Endodermal cell (in vitro differentiated cells): ENCODE measurements at regions not wholly inside any gene's neighbourhood (a gene's known extent, or its start where the extent isn't known, plus 50 kb on each side); places are given as distances from the start of the nearest gene placed in this dataset.
A peak's percentile ranks its signal among the peaks of the same experiment; 100 is the strongest.
"Not testable (repeated sequence)": the region's sequence is repeated elsewhere in the genome, so short reads cannot be mapped to it uniquely, and the experiment has no call there.

Experiments
- DNase-seq: peaks from one replicate; pipeline ENCODE4 v3.0.0-alpha.2; 2017
- H3K27ac ChIP-seq: 2 replicates; pipeline ENCODE4 v1.5.1; 2013; ENCODE audit warnings: mild to moderate bottlenecking, low read depth, low read length, moderate library complexity
- H3K27me3 ChIP-seq: 2 replicates; pipeline ENCODE4 v1.6.1; 2013; ENCODE audit warnings: mild to moderate bottlenecking, low read length, moderate library complexity; ENCODE audit not compliant: insufficient read depth, control insufficient read depth, poor library complexity, severe bottlenecking
- H3K36me3 ChIP-seq: 2 replicates; pipeline ENCODE4 v1.7.0; 2013; ENCODE audit warnings: mild to moderate bottlenecking, low read length, moderate library complexity; ENCODE audit not compliant: control insufficient read depth, insufficient read depth
- H3K4me1 ChIP-seq: one replicate; pipeline ENCODE4 v1.7.0; 2013; ENCODE audit warnings: low read length; ENCODE audit not compliant: control insufficient read depth, insufficient read depth
- H3K4me3 ChIP-seq: 2 replicates; pipeline ENCODE4 v1.5.1; 2013; ENCODE audit warnings: mild to moderate bottlenecking, low read length, moderate library complexity
- H3K9ac ChIP-seq: 2 replicates; pipeline ENCODE4 v1.6.1; 2013; ENCODE audit warnings: mild to moderate bottlenecking, low read length, moderate library complexity; ENCODE audit not compliant: poor library complexity, severe bottlenecking; ENCODE audit errors: extremely low read depth
- H3K9me3 ChIP-seq: 2 replicates; pipeline ENCODE4 v1.6.1; 2013; ENCODE audit warnings: mild to moderate bottlenecking, low read length, moderate library complexity; ENCODE audit not compliant: control insufficient read depth
- H3K27ac Mint-ChIP-seq: 2 replicates; pipeline ENCODE4 v1.8.0; 2020; ENCODE audit warnings: mixed read lengths
- H3K27me3 Mint-ChIP-seq: 2 replicates; pipeline ENCODE4 v1.8.0; 2021; ENCODE audit warnings: mild to moderate bottlenecking, mixed read lengths; ENCODE audit not compliant: insufficient read depth
- H3K36me3 Mint-ChIP-seq: 2 replicates; pipeline ENCODE4 v1.8.0; 2020; ENCODE audit warnings: low read depth, mixed read lengths
- H3K4me1 Mint-ChIP-seq: 2 replicates; pipeline ENCODE4 v1.8.0; 2020; ENCODE audit warnings: mixed read lengths
- H3K4me3 Mint-ChIP-seq: 2 replicates; pipeline ENCODE4 v1.8.0; 2020; ENCODE audit warnings: mild to moderate bottlenecking, moderate library complexity, mixed read lengths
- H3K9me3 Mint-ChIP-seq: 2 replicates; pipeline ENCODE4 v1.8.0; 2020; ENCODE audit warnings: mild to moderate bottlenecking, mixed read lengths
- WGBS, 2 experiments: methylation state at CpG; one replicate each; pipeline versions ENCODE4 v1.1.5 to v1.1.7; 2013; ENCODE audit warnings: missing lambda C conversion rate in 2 of 2, mixed read lengths in 1 of 2; ENCODE audit not compliant: insufficient coverage in 1 of 2, insufficient read length in 1 of 2; 5-methylcytosine and 5-hydroxymethylcytosine counted together
- TF ChIP-seq, protein P1 (sequence below): fragments of 200-600 bp; sonication (generic); conservative IDR thresholded peaks from 2 replicates; pipeline ENCODE4 v1.5.0; 2021; ENCODE audit warnings: antibody characterized with exemption, mild to moderate bottlenecking

- Mint-ChIP-seq H3K27ac (no peak overlapping the region), H3K36me3 (no peaks in the 10 kb centered on the region), H3K4me3 (no peak overlapping the region), H3K4me1 (peaks cover 14% of the 10 kb centered on the region), H3K27me3 (no peaks in the 10 kb centered on the region), H3K9me3 (no peaks in the 10 kb centered on the region)
- Histone ChIP-seq H3K4me1 (no peaks in the 10 kb centered on the region), H3K36me3 (no peaks in the 10 kb centered on the region), H3K9ac (no peak overlapping the region), H3K4me3 (no peak overlapping the region), H3K9me3 (no peaks in the 10 kb centered on the region), H3K27me3 (no peaks in the 10 kb centered on the region), H3K27ac (no peak overlapping the region)
- TF ChIP-seq, protein P1, sequence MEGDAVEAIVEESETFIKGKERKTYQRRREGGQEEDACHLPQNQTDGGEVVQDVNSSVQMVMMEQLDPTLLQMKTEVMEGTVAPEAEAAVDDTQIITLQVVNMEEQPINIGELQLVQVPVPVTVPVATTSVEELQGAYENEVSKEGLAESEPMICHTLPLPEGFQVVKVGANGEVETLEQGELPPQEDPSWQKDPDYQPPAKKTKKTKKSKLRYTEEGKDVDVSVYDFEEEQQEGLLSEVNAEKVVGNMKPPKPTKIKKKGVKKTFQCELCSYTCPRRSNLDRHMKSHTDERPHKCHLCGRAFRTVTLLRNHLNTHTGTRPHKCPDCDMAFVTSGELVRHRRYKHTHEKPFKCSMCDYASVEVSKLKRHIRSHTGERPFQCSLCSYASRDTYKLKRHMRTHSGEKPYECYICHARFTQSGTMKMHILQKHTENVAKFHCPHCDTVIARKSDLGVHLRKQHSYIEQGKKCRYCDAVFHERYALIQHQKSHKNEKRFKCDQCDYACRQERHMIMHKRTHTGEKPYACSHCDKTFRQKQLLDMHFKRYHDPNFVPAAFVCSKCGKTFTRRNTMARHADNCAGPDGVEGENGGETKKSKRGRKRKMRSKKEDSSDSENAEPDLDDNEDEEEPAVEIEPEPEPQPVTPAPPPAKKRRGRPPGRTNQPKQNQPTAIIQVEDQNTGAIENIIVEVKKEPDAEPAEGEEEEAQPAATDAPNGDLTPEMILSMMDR, result no peak
- whole genome bisulfite sequencing, 2 experiments, result 94 to 100% methylated on average over 1 to 3 of the region's 3 CpGs
- no peak for DNase-seq
These were observed 491.8 kb downstream of the PCNX1 start for GRCh38 chr14:71399057-71399487.

- peaks cover 13% of the 10 kb centered on the region for H3K4me1 Mint-ChIP-seq
- WGBS, 2 experiments, result 75 to 95% methylated on average over 2 to 3 of the region's 3 CpGs
- Histone ChIP-seq H3K27ac (no peak overlapping the region), H3K9me3 (no peaks in the 10 kb centered on the region), H3K27me3 (no peaks in the 10 kb centered on the region), H3K9ac (no peak overlapping the region), H3K4me3 (no peak overlapping the region), H3K36me3 (no peaks in the 10 kb centered on the region), H3K4me1 (no peaks in the 10 kb centered on the region)
- no peaks in the 10 kb centered on the region for H3K27me3 Mint-ChIP-seq
- no peaks in the 10 kb centered on the region for H3K9me3 Mint-ChIP-seq
- TF ChIP-seq, protein P1, result no peak
- no peak for DNase-seq
- H3K36me3 Mint-ChIP-seq, result no peaks in the 10 kb centered on the region
- no peak overlapping the region for H3K4me3 Mint-ChIP-seq
- H3K27ac Mint-ChIP-seq, result no peak overlapping the region
These were observed 493.6 kb downstream of the PCNX1 start for GRCh38 chr14:71400871-71401321.

GRCh38 chr14:71402415-71402814, 495.2 kb downstream of the PCNX1 start:
- not testable (repeated sequence) for H3K9me3 ChIP-seq, H3K9me3 Mint-ChIP-seq, H3K4me1 Mint-ChIP-seq, H3K4me3 ChIP-seq, H3K27ac Mint-ChIP-seq, H3K36me3 Mint-ChIP-seq, H3K36me3 ChIP-seq, H3K27ac ChIP-seq, H3K9ac ChIP-seq, DNase-seq, H3K4me3 Mint-ChIP-seq, H3K27me3 Mint-ChIP-seq, H3K4me1 ChIP-seq, H3K27me3 ChIP-seq
- 90 to 100% methylated on average over 1 to 3 of the region's 3 CpGs for WGBS, 2 experiments

- Histone ChIP-seq H3K4me3 (no peak overlapping the region), H3K9me3 (no peaks in the 10 kb centered on the region), H3K27me3 (no peaks in the 10 kb centered on the region), H3K27ac (no peak overlapping the region), H3K36me3 (no peaks in the 10 kb centered on the region), H3K4me1 (peaks cover 4% of the 10 kb centered on the region), H3K9ac (no peak overlapping the region)
- H3K27me3 Mint-ChIP-seq, result no peaks in the 10 kb centered on the region
- TF ChIP-seq, protein P1, result peak; percentile 55
- no peak overlapping the region for H3K27ac Mint-ChIP-seq
- no peaks in the 10 kb centered on the region for H3K36me3 Mint-ChIP-seq
- no peak for DNase-seq
- peaks cover 17% of the 10 kb centered on the region for H3K4me1 Mint-ChIP-seq
- no peak overlapping the region for H3K4me3 Mint-ChIP-seq
- H3K9me3 Mint-ChIP-seq, result no peaks in the 10 kb centered on the region
These were observed 496.4 kb downstream of the PCNX1 start for GRCh38 chr14:71403656-71404055.
